ENCODE measurements at regions not wholly inside any gene's neighbourhood (a gene's known extent, or its start where the extent isn't known, plus 50 kb on each side); places are given as distances from the start of the nearest gene placed in this dataset.

DNA sequence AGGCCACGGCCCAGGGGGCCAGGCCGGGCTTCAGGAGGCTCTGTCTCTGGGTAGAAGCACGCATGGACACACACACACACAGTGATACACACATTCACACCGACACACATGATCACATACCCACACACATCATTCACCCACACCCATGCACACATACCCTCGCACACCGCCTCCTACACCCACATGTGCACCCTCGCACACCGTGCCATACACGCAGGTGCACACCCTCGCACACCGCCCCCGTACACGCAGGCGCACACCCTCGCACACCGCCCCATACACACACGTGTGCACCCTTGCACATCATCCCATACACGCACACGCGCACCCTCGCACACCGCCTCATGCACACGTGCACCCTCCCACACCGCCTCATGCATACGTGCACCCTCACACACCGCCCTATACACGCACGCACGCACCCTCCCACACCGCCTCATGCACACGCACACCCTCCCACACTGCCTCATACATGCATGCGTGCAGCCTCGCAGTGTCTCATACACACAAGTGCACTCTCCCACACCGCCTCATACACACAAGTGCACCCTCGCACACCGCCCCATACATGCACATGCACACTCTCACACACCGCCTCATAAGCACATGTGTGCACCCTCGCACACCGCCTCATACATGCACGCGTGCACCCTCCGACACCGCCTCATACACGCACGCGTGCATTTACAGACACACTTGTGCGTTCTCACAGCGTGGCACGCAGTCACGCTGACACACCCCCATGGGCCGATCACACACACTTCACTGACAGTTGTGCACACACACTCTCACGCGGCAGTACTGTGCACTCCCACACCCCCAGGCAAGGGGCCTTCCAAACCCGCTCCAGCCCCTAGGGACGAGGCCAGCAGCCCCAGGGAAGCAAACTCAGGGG lies 128.1 kb downstream of the SIK1 start:
- Histone ChIP-seq H3K4me1 (replicated peaks in 1 of 4; ENCODE audit: control insufficient read depth in 3 of 4, insufficient read depth in 4 of 4, low read length in 3 of 4) (peaks cover 0 to 3% (median 1%) of the 10 kb centered on the region in 4 experiments; a peak in 2 of 7 replicates), H3K79me2 (ENCODE audit: control insufficient read depth in 1 of 2, insufficient read depth in 2 of 2, low read length in 2 of 2) (no peaks in the 10 kb centered on the region), H3K14ac (ENCODE audit: insufficient read length) (no peak overlapping the region), H2BK5ac (ENCODE audit: low read depth, low read length) (no peak overlapping the region), H4K5ac (ENCODE audit: insufficient read length, low read depth, low read length) (no peak overlapping the region), H4K20me1 (replicated peaks in 1 of 2; ENCODE audit: control insufficient read depth in 1 of 2, insufficient read depth in 2 of 2, low read length in 2 of 2) (peaks cover 0 to 1% of the 10 kb centered on the region in 2 experiments), H4K8ac (ENCODE audit: extremely low read depth, insufficient read depth, low read length) (no peak overlapping the region), H3K9ac (replicated peaks in 1 of 4; ENCODE audit: extremely low read depth in 1 of 4, low read depth in 3 of 4, low read length in 3 of 4) (no peak overlapping the region), H3K18ac (ENCODE audit: extremely low read depth, low read length) (no peak overlapping the region), H3K56ac (replicated peaks; ENCODE audit: insufficient read length, low read depth, low read length) (no peak overlapping the region), H2AFZ (ENCODE audit: low read length) (no peak overlapping the region), H3K4me2 (ENCODE audit: insufficient read depth in 1 of 2, low read depth in 2 of 2, low read length in 2 of 2) (no peak overlapping the region), H2BK12ac (ENCODE audit: low read depth, low read length) (peak overlapping the region; percentile 44; the same call in 1 of the 2 replicates), H2BK15ac (ENCODE audit: low read length) (no peak overlapping the region), H3K23ac (ENCODE audit: insufficient read length) (no peak overlapping the region), H4K91ac (replicated peaks; ENCODE audit: insufficient read length, low read length) (no peak overlapping the region), H2AK5ac (ENCODE audit: low read depth, low read length) (no peak overlapping the region), H2BK120ac (replicated peaks; ENCODE audit: low read depth, low read length) (no peak overlapping the region), H3K79me1 (ENCODE audit: low read depth, low read length) (no peaks in the 10 kb centered on the region), H3K23me2 (ENCODE audit: low read depth, low read length) (no peaks in the 10 kb centered on the region), H3K27me3 (replicated peaks in 1 of 4; ENCODE audit: control insufficient read depth in 3 of 4, extremely low read depth in 1 of 4, insufficient read depth in 3 of 4, low read length in 3 of 4) (no peaks in the 10 kb centered on the region), H3K4me3 (ENCODE audit: extremely low read depth in 1 of 4, insufficient read depth in 2 of 4, low read depth in 3 of 4, low read length in 4 of 4) (no peak overlapping the region), H3K9me3 (ENCODE audit: insufficient read depth in 2 of 2, low read depth in 1 of 2, low read length in 1 of 2) (no peaks in the 10 kb centered on the region), H3K36me3 (ENCODE audit: control insufficient read depth in 2 of 4, insufficient read depth in 4 of 4, low read length in 3 of 4) (no peaks in the 10 kb centered on the region), H3K27ac (ENCODE audit: low read depth, low read length) (no peak overlapping the region), H3K4ac (replicated peaks; ENCODE audit: insufficient read length, low read depth, low read length) (no peak overlapping the region), H2BK20ac (ENCODE audit: low read length) (no peak overlapping the region)
- FAIRE-seq, result no peak
- ChIA-PET POLR2A (ENCODE audit: partially characterized antibody) (no interaction called here), CTCF (ENCODE audit: partially characterized antibody) (interaction anchor here (0.7 to 1.6 kb wide), 3 partner anchors 7 to 18 kb away, joined by 3 read pairs; no protein-coding TSS in a partner anchor)
- TF ChIP-seq SIRT6 (IDR thresholded peaks at IDR 0.05; ENCODE audit: low read length), result no peak
- TF ChIP-seq EGR1 (IDR thresholded peaks at IDR 0.05; ENCODE audit: borderline replicate concordance, low read depth, low read length), result no peak
- TF ChIP-seq SIN3A (conservative IDR thresholded peaks at IDR 0.05 in 1 of 2, IDR thresholded peaks at IDR 0.05 in 1 of 2; ENCODE audit: low read depth in 1 of 2, low read length in 2 of 2), result no peak
- TF ChIP-seq KDM5A (IDR thresholded peaks at IDR 0.05; ENCODE audit: low read length), result no peak
- TF ChIP-seq, protein P1, sequence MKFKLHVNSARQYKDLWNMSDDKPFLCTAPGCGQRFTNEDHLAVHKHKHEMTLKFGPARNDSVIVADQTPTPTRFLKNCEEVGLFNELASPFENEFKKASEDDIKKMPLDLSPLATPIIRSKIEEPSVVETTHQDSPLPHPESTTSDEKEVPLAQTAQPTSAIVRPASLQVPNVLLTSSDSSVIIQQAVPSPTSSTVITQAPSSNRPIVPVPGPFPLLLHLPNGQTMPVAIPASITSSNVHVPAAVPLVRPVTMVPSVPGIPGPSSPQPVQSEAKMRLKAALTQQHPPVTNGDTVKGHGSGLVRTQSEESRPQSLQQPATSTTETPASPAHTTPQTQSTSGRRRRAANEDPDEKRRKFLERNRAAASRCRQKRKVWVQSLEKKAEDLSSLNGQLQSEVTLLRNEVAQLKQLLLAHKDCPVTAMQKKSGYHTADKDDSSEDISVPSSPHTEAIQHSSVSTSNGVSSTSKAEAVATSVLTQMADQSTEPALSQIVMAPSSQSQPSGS (IDR thresholded peaks at IDR 0.05; ENCODE audit: low read length), result no peak
- 93% methylated on average over 55 of the region's 55 CpGs; no CpG with 5 or more reads in 1 of the 2 experiments for WGBS, 2 experiments (ENCODE audit: extremely low coverage in 1 of 2, insufficient coverage in 1 of 2, insufficient read length in 1 of 2, insufficient replicate concordance in 2 of 2, low coverage in 1 of 2, low lambda C conversion rate in 2 of 2, missing lambda C conversion rate in 1 of 2)
- DNase-seq (ENCODE audit: low read depth in 1 of 2, low spot score in 2 of 2), result no peak

Data from H1 (cell line).